ENCODE measurements at regions not wholly inside any gene's neighbourhood (a gene's known extent, or its start where the extent isn't known, plus 50 kb on each side); places are given as distances from the start of the nearest gene placed in this dataset.

DNA sequence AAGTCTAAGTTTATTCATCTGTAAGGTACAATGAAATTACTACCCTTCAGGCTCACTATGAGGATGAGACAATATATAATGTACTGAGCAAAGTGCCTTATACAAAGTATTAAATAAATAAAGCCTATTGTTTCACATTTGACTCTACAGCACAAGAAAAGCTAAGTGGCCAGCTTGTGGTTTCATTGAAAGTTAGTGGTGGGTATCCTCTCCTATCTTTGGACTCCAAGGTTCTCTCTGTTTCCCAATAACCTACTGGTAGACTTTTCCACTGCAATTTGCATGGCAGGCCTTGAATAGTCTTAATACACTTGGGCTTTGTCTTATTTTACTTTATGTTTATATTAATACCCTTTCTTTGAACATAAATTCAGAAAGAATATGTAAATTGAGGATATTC, 262.7 kb downstream of the DEPDC1B start:
- peaks cover 6% of the 10 kb centered on the region for H3K79me2 ChIP-seq (ENCODE audit: insufficient read depth, low read length)
- CTCF ChIA-PET (ENCODE audit: low intra/inter-chr PET ratio, low total read pairs) = no interaction called here
- H3K27ac ChIP-seq (ENCODE audit: extremely low read length, insufficient read depth, low read length) = no peak overlapping the region
- no peaks in the 10 kb centered on the region for H3K36me3 ChIP-seq (replicated peaks in 1 of 2; ENCODE audit: control insufficient read depth in 1 of 2, insufficient read depth in 2 of 2, low read length in 2 of 2)
- intact Hi-C loops (cut with micrococcal nuclease; ENCODE audit: unreplicated experiment) (no loop called here), in situ Hi-C loops (cut with HindIII; ENCODE audit: extremely low pct_ligation_motif_present, low pct_unique_long_range_greater_than_20kb) (no loop called here)
- no peaks in the 10 kb centered on the region for H3K9me3 ChIP-seq (ENCODE audit: low read length)
- ATAC-seq = no peak
- no peaks in the 10 kb centered on the region for H3K27me3 ChIP-seq (ENCODE audit: control insufficient read depth in 1 of 2, insufficient read depth in 2 of 2, low read length in 2 of 2)
- H2AFZ ChIP-seq (ENCODE audit: low read length) = no peak overlapping the region
- no TSS peak for BruUV-seq (replicated peaks)
- no peak for DNase-seq (ENCODE audit: low spot score)
- no peaks in the 10 kb centered on the region for H4K20me1 ChIP-seq (ENCODE audit: insufficient read depth, low read length)
- no peak overlapping the region for H3K4me3 ChIP-seq (replicated peaks in 1 of 3; ENCODE audit: insufficient read depth in 1 of 3, low read depth in 2 of 3, low read length in 3 of 3)
- H3K4me2 ChIP-seq (ENCODE audit: low read depth, low read length) = no peak overlapping the region
- POLR2A ChIA-PET = interaction anchor here (1.7 to 1.9 kb wide), 2 partner anchors 10 to 50 kb away, joined by 5 to 8 read pairs; no protein-coding TSS in a partner anchor
- no peak overlapping the region for H3K9ac ChIP-seq (ENCODE audit: insufficient read depth, low read depth, low read length)
- FAIRE-seq = no peak
- H3K4me1 ChIP-seq (ENCODE audit: insufficient read depth, low read length) = peaks cover 40% of the 10 kb centered on the region
- TF ChIP-seq POGZ (CRISPR knock-in tag; IDR thresholded peaks at IDR 0.05) (no peak), HES4 (CRISPR knock-in tag; IDR thresholded peaks at IDR 0.05; ENCODE audit: borderline replicate concordance) (no peak), DNMT1 (CRISPR knock-in tag; IDR thresholded peaks at IDR 0.05) (no peak), TBX2 (CRISPR knock-in tag; IDR thresholded peaks at IDR 0.05; ENCODE audit: borderline replicate concordance) (no peak), ZNF180 (CRISPR knock-in tag; IDR thresholded peaks at IDR 0.05; ENCODE audit: borderline replicate concordance, low read depth) (no peak), HMGA1 (CRISPR knock-in tag; conservative IDR thresholded peaks at IDR 0.05) (no peak), CEBPG (CRISPR knock-in tag; IDR thresholded peaks at IDR 0.05) (no peak)

DNA sequence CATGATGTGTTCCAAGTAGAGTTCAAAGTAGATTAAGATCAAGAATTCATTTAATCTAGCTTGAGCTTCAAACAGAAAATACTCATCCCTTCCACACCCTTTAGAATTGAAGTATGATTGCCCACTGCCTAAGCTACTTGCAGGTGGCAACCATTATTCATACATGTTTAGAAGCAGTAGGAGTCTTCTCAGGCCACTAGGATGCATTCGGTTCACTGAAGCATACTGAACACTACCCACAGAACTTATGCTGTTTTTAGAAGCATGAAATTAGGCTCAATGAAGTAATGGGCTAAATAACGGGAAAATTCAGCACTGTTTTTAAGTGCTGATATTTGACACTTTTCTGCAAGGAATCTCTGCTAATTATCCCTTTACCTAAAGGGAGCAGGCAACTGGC, 263.4 kb downstream of the DEPDC1B start:
- H3K27ac ChIP-seq (ENCODE audit: extremely low read length, insufficient read depth, low read length) = no peak overlapping the region
- peaks cover 40% of the 10 kb centered on the region for H3K4me1 ChIP-seq (ENCODE audit: insufficient read depth, low read length)
- ChIA-PET POLR2A (interaction anchor here (1.7 to 1.9 kb wide), 3 partner anchors 10 to 51 kb away, joined by 5 to 8 read pairs (median 7); no protein-coding TSS in a partner anchor), CTCF (ENCODE audit: low intra/inter-chr PET ratio, low total read pairs) (no interaction called here)
- no peak for DNase-seq (ENCODE audit: low spot score)
- no TSS peak for BruUV-seq (replicated peaks)
- H3K9ac ChIP-seq (ENCODE audit: insufficient read depth, low read depth, low read length) = no peak overlapping the region
- H3K4me2 ChIP-seq (ENCODE audit: low read depth, low read length) = no peak overlapping the region
- no peaks in the 10 kb centered on the region for H3K9me3 ChIP-seq (ENCODE audit: low read length)
- no peak for ATAC-seq
- no peak overlapping the region for H2AFZ ChIP-seq (ENCODE audit: low read length)
- peaks cover 6% of the 10 kb centered on the region for H3K79me2 ChIP-seq (ENCODE audit: insufficient read depth, low read length)
- H3K36me3 ChIP-seq (replicated peaks in 1 of 2; ENCODE audit: control insufficient read depth in 1 of 2, insufficient read depth in 2 of 2, low read length in 2 of 2) = no peaks in the 10 kb centered on the region
- no peaks in the 10 kb centered on the region for H4K20me1 ChIP-seq (ENCODE audit: insufficient read depth, low read length)
- H3K4me3 ChIP-seq (replicated peaks in 1 of 3; ENCODE audit: insufficient read depth in 1 of 3, low read depth in 2 of 3, low read length in 3 of 3) = no peak overlapping the region
- H3K27me3 ChIP-seq (ENCODE audit: control insufficient read depth in 1 of 2, insufficient read depth in 2 of 2, low read length in 2 of 2) = no peaks in the 10 kb centered on the region
- in situ Hi-C loops (cut with HindIII; ENCODE audit: extremely low pct_ligation_motif_present, low pct_unique_long_range_greater_than_20kb) (no loop called here), intact Hi-C loops (cut with micrococcal nuclease; ENCODE audit: unreplicated experiment) (no loop called here)
- 86% methylated on average over 2 of the region's 2 CpGs for WGBS (ENCODE audit: low lambda C conversion rate)
- FAIRE-seq = no peak
- no peak for TF ChIP-seq ERF (CRISPR knock-in tag; IDR thresholded peaks at IDR 0.05)
- TF ChIP-seq CBX5 (CRISPR knock-in tag; IDR thresholded peaks at IDR 0.05; ENCODE audit: borderline replicate concordance) = no peak
- TF ChIP-seq, protein P1, sequence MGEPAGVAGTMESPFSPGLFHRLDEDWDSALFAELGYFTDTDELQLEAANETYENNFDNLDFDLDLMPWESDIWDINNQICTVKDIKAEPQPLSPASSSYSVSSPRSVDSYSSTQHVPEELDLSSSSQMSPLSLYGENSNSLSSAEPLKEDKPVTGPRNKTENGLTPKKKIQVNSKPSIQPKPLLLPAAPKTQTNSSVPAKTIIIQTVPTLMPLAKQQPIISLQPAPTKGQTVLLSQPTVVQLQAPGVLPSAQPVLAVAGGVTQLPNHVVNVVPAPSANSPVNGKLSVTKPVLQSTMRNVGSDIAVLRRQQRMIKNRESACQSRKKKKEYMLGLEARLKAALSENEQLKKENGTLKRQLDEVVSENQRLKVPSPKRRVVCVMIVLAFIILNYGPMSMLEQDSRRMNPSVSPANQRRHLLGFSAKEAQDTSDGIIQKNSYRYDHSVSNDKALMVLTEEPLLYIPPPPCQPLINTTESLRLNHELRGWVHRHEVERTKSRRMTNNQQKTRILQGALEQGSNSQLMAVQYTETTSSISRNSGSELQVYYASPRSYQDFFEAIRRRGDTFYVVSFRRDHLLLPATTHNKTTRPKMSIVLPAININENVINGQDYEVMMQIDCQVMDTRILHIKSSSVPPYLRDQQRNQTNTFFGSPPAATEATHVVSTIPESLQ (CRISPR knock-in tag; conservative IDR thresholded peaks at IDR 0.05) = no peak
- TF ChIP-seq ZSCAN21 (CRISPR knock-in tag; IDR thresholded peaks at IDR 0.05; ENCODE audit: borderline replicate concordance) = no peak
- TF ChIP-seq CEBPB (IDR thresholded peaks at IDR 0.05; ENCODE audit: borderline replicate concordance, low read depth, low read length) = no peak
- TF ChIP-seq ZNF879 (CRISPR knock-in tag; IDR thresholded peaks at IDR 0.05) = no peak
- no peak for TF ChIP-seq AKAP8 (CRISPR knock-in tag; IDR thresholded peaks at IDR 0.05)
- TF ChIP-seq ZNF761 (CRISPR knock-in tag; conservative IDR thresholded peaks at IDR 0.05) = no peak
- no peak for TF ChIP-seq ZNF101 (CRISPR knock-in tag; IDR thresholded peaks at IDR 0.05; ENCODE audit: borderline replicate concordance, low read depth)
- no peak for TF ChIP-seq IRF2 (CRISPR knock-in tag; IDR thresholded peaks at IDR 0.05)
- TF ChIP-seq ZBTB33 (CRISPR knock-in tag; IDR thresholded peaks at IDR 0.05) = no peak
- TF ChIP-seq ZSCAN9 (CRISPR knock-in tag; IDR thresholded peaks at IDR 0.05; ENCODE audit: borderline replicate concordance) = no peak
